MCF 10A (cell line): ENCODE measurements at regions not wholly inside any gene's neighbourhood (a gene's known extent, or its start where the extent isn't known, plus 50 kb on each side); places are given as distances from the start of the nearest gene placed in this dataset.

Experiments used
- BruUV-seq: library from RNA; stranded (reverse); fragments of 400-500 nt; replicated peaks from 2 replicates; lab custom pipeline; 2021; lab: Mats Ljungman, UMichigan
- CTCF ChIA-PET: fragments of 300-600 bp; sonication (Branson Sonifier 250); formaldehyde crosslinking; extraction: SDS; loops from one replicate; lab custom pipeline; 2021; ENCODE audit warnings: antibody characterized with exemption, inconsistent platforms; lab: Yijun Ruan, JAX
- POLR2A ChIA-PET: fragments of 300-600, 350-650 bp; sonication (Branson Sonifier 250); formaldehyde crosslinking; extraction: SDS; loops from one replicate; lab custom pipeline; 2020; ENCODE audit warnings: antibody characterized with exemption, inconsistent platforms; lab: Yijun Ruan, JAX
- DNase-seq: peaks from one replicate; pipeline ENCODE4 v3.0.0-alpha.2; 2018; ENCODE audit not compliant: unreplicated experiment
- H3K27ac Mint-ChIP-seq: one replicate; pipeline ENCODE4 v1.8.0; 2022; ENCODE audit warnings: mild to moderate bottlenecking, low read depth, mixed read lengths; ENCODE audit not compliant: unreplicated experiment
- H3K27me3 Mint-ChIP-seq: one replicate; pipeline ENCODE4 v1.8.0; 2022; ENCODE audit warnings: mixed read lengths; ENCODE audit not compliant: insufficient read depth, unreplicated experiment
- H3K36me3 Mint-ChIP-seq: one replicate; pipeline ENCODE4 v1.8.0; 2022; ENCODE audit warnings: mild to moderate bottlenecking, moderate library complexity, mixed read lengths; ENCODE audit not compliant: insufficient read depth, unreplicated experiment
- H3K4me1 Mint-ChIP-seq: one replicate; pipeline ENCODE4 v1.8.0; 2022; ENCODE audit warnings: mixed read lengths; ENCODE audit not compliant: insufficient read depth, unreplicated experiment
- H3K4me3 Mint-ChIP-seq: one replicate; pipeline ENCODE4 v1.8.0; 2022; ENCODE audit warnings: mild to moderate bottlenecking, moderate library complexity, mixed read lengths; ENCODE audit not compliant: unreplicated experiment
- H3K9me3 Mint-ChIP-seq: one replicate; pipeline ENCODE4 v1.8.0; 2022; ENCODE audit warnings: mixed read lengths; ENCODE audit not compliant: unreplicated experiment
- intact Hi-C: fragments of 100-400 bp; cut with micrococcal nuclease; formaldehyde crosslinking; loops from 2 replicates; pipeline ENCODE4 v1.14.1; 2022
- TF ChIP-seq, protein P1 (sequence below): fragments of 200-600 bp; IDR thresholded peaks from one replicate; pipeline ENCODE4 v1.8.0; 2022; ENCODE audit warnings: antibody characterized with exemption, mild to moderate bottlenecking; ENCODE audit not compliant: unreplicated experiment

- Mint-ChIP-seq H3K27ac (no peak overlapping the region), H3K9me3 (no peaks in the 10 kb centered on the region), H3K4me3 (no peak overlapping the region), H3K27me3 (no peaks in the 10 kb centered on the region), H3K4me1 (peaks cover 5% of the 10 kb centered on the region), H3K36me3 (no peaks in the 10 kb centered on the region)
- CTCF ChIA-PET = interaction anchor here (0.5 to 0.9 kb wide), 2 partner anchors 144 to 1439 kb away, joined by 3 to 6 read pairs; no protein-coding TSS in a partner anchor
- peak; percentile 74 for DNase-seq
- no TSS peak for BruUV-seq
- TF ChIP-seq, protein P1, sequence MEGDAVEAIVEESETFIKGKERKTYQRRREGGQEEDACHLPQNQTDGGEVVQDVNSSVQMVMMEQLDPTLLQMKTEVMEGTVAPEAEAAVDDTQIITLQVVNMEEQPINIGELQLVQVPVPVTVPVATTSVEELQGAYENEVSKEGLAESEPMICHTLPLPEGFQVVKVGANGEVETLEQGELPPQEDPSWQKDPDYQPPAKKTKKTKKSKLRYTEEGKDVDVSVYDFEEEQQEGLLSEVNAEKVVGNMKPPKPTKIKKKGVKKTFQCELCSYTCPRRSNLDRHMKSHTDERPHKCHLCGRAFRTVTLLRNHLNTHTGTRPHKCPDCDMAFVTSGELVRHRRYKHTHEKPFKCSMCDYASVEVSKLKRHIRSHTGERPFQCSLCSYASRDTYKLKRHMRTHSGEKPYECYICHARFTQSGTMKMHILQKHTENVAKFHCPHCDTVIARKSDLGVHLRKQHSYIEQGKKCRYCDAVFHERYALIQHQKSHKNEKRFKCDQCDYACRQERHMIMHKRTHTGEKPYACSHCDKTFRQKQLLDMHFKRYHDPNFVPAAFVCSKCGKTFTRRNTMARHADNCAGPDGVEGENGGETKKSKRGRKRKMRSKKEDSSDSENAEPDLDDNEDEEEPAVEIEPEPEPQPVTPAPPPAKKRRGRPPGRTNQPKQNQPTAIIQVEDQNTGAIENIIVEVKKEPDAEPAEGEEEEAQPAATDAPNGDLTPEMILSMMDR = no peak
- intact Hi-C loops = no loop called here
- POLR2A ChIA-PET = interaction anchor here (0.7 to 1.2 kb wide), 2 partner anchors 20 to 22 kb away, joined by 3 to 4 read pairs; no protein-coding TSS in a partner anchor
These were observed 75.6 kb upstream of the CACNA2D3 start for GRCh38 chr3:54046641-54047214.

DNA sequence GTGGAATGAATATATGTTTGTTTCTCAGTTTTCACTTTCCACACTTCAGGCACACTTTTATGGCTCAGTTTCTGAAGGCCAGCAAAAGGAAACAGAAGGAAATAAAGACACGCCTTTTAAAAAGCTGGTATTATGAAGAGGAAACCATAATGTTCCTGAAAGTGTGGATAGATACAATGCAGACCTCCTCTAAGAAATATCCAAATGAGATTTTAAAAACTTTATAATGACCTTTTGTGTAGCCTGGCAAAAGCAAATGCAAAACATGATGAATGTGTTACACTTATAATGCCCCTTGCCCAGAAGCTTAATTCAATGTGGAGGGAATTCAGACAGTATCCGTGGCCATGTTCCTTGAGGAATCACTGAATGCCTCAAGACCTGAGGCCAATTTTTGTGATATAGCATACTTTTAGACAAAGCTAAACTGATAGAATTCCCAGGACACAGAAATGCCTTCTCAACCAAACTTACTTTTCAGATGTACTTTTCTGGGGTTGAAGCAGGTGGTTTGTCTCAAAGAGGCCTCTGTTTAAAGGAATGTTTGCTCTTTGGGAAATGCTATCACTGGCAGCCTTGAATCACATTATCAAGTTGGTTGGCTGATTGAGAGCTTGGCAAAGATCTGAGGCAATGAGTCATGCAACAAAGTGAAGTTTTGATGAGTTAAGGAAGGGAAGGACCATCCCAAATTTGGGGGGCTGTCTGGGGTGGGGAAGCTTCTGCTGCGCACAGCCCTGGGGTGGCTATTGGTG lies 77.1 kb upstream of the CACNA2D3 start:
- TF ChIP-seq, protein P1 = no peak
- H3K27ac Mint-ChIP-seq = no peak overlapping the region
- DNase-seq = no peak
- ChIA-PET CTCF (interaction anchor here (0.6 kb wide), 3 partner anchors 31 to 1441 kb away, joined by 3 to 5 read pairs (median 3); no protein-coding TSS in a partner anchor), POLR2A (no interaction called here)
- intact Hi-C loops = no loop called here
- H3K27me3 Mint-ChIP-seq = no peaks in the 10 kb centered on the region
- peaks cover 5% of the 10 kb centered on the region for H3K4me1 Mint-ChIP-seq
- no peak overlapping the region for H3K4me3 Mint-ChIP-seq
- no peaks in the 10 kb centered on the region for H3K36me3 Mint-ChIP-seq
- no TSS peak for BruUV-seq
- H3K9me3 Mint-ChIP-seq = no peaks in the 10 kb centered on the region

DNA sequence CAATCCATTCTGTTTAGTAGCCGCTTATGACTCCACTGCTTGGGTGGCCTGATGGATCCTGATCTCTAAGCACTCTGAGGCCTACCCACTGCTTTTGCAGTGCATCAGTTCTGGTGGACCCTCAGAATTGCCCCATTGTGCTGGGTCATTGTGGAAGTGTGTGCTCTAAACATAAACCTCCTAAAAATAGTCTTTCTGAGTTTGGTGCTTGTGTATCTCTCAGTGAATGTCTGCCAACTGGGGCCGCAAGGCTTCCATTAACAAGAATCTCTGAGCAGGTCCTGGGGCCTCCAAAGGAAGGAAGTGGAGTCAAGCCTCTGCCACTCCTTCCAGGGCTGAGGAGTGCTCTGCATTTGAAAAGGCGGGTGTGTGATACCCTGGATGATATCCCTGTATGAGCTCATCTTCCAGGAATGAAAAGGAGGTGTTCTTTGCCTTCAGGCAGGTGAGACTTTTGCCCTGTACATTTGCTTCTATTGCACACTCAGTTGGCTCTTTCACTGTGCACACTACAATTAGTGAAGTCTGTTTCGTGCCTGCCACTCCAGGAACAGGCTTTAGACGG lies 80.0 kb upstream of the CACNA2D3 start:
- Mint-ChIP-seq H3K27ac (no peak overlapping the region), H3K36me3 (no peaks in the 10 kb centered on the region), H3K9me3 (no peaks in the 10 kb centered on the region), H3K4me3 (no peak overlapping the region), H3K4me1 (peaks cover 5% of the 10 kb centered on the region), H3K27me3 (no peaks in the 10 kb centered on the region)
- ChIA-PET POLR2A (interaction anchor here (1.0 to 1.3 kb wide), 3 partner anchors 10 to 695 kb away, joined by 4 to 5 read pairs (median 4); partner anchors contain the start of gene DCP1A), CTCF (interaction anchor here (1.3 kb wide), 1 partner anchor 11 kb away, joined by 3 read pairs; no protein-coding TSS in a partner anchor)
- BruUV-seq = no TSS peak
- TF ChIP-seq, protein P1 = no peak
- intact Hi-C loops = no loop called here
- DNase-seq = peak; percentile 48

DNA sequence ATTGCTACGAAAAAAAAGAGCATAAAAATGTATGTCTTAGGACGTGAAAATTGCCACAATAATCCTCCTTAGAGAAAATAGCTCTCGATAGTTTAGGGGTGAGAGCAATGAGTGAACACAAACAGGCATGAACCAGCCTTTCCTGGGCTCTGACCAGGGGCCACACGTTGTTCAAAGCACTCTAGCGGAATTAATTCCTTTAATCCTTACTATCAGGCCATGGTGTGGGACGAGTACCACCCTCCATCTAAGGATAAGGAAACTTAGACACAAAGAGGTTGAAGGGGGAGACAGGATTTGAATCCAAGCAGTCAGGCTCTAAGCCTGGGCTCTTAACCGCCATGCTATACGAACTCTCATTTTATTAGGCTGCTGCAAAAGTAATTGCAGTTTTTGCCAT lies 81.9 kb upstream of the CACNA2D3 start:
- TF ChIP-seq, protein P1 = no peak
- H3K36me3 Mint-ChIP-seq = no peaks in the 10 kb centered on the region
- intact Hi-C loops = no loop called here
- H3K27me3 Mint-ChIP-seq = no peaks in the 10 kb centered on the region
- ChIA-PET CTCF (interaction anchor here (0.6 kb wide), 1 partner anchor 12 kb away, joined by 3 read pairs; no protein-coding TSS in a partner anchor), POLR2A (no interaction called here)
- H3K4me1 Mint-ChIP-seq = peaks cover 5% of the 10 kb centered on the region
- no peaks in the 10 kb centered on the region for H3K9me3 Mint-ChIP-seq
- no peak overlapping the region for H3K4me3 Mint-ChIP-seq
- DNase-seq = no peak
- no peak overlapping the region for H3K27ac Mint-ChIP-seq
- BruUV-seq = no TSS peak
